ENCODE measurements at regions not wholly inside any gene's neighbourhood (a gene's known extent, or its start where the extent isn't known, plus 50 kb on each side); places are given as distances from the start of the nearest gene placed in this dataset.

GRCh38 chr6:147141711-147142308 is 62.4 kb upstream of the STXBP5 start:
- no peak overlapping the region for H3K4me3 ChIP-seq (ENCODE audit: low read depth, low read length)
- peak; percentile 45 for DNase-seq (ENCODE audit: low read depth)
- TF ChIP-seq CTCF (conservative IDR thresholded peaks at IDR 0.05; ENCODE audit: low read depth, low read length) = no peak

DNA sequence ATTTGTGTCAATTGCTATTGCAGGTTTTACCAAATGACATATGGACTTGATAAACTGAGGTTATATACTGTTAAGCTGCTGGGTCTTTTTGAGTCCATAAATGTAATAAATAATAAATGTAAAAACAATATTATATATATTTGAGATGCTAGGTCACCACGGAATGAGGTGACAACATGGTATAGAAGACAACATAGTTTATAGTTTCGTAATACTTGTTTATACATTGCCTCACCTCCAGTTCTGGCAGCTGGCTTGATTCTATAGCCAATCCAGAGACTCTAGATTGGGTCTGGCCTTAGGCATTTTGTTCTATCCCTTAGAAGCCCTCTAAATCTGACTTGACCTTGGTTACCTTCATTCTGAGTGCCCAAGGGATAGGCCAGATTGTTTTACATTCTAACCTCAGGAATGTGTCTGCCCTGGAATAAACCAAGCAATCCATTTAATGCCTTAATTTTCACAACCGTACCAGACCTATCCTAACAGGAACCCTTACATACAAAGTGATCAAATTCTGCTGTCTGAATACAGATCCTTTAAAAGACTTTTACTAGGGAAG is 61.5 kb upstream of the STXBP5 start:
- TF ChIP-seq CTCF (conservative IDR thresholded peaks at IDR 0.05; ENCODE audit: low read depth, low read length) = no peak
- no peak overlapping the region for H3K4me3 ChIP-seq (ENCODE audit: low read depth, low read length)
- no peak for DNase-seq (ENCODE audit: low read depth)

GRCh38 chr6:147149092-147149491 is 55.1 kb upstream of the STXBP5 start:
- H3K4me3 ChIP-seq (ENCODE audit: low read depth, low read length) = no peak overlapping the region
- DNase-seq (ENCODE audit: low read depth) = no peak
- no peak for TF ChIP-seq CTCF (conservative IDR thresholded peaks at IDR 0.05; ENCODE audit: low read depth, low read length)

DNA sequence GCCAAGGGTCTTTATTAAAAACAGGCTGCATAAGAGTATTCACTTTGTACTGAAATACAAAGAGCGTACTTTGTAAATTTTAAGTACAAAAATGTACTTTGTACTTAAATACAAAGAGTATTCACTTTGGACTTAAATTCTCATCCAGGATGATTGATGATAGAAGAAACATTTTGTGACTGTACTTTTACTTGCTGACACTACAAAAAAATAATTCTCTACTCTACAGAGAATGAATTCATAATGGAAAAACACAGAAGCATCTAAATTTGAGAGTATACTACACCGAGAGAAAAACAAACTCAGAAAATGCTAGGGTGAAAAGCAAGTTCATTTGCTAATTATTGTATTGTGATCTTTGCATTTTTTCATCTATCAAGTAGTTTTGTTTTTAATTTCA is 54.4 kb upstream of the STXBP5 start:
- H3K4me3 ChIP-seq (ENCODE audit: low read depth, low read length) = no peak overlapping the region
- no peak for TF ChIP-seq CTCF (conservative IDR thresholded peaks at IDR 0.05; ENCODE audit: low read depth, low read length)
- no peak for DNase-seq (ENCODE audit: low read depth)

DNA sequence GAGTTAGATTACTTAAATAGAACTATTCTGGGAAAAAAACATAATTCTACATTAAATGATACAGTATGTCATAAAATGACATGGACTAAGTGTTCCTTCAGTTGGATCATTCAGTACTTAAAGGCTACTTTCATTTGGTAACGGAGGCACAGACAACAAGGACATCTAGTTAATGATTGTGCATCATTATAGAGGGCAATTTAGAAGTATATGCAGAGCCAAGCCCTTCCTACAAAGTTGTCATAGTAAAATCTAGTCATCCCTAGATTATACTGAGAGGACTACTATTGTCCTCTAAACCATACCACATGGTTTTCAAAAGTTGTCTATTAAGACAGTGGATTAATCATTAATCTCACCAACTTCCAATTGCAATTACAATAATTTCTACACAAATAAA is 53.9 kb upstream of the STXBP5 start:
- H3K4me3 ChIP-seq (ENCODE audit: low read depth, low read length) = no peak overlapping the region
- DNase-seq (ENCODE audit: low read depth) = no peak
- no peak for TF ChIP-seq CTCF (conservative IDR thresholded peaks at IDR 0.05; ENCODE audit: low read depth, low read length)

Data from choroid plexus epithelial cell (primary cell).